ENCODE measurements at regions not wholly inside any gene's neighbourhood (a gene's known extent, or its start where the extent isn't known, plus 50 kb on each side); places are given as distances from the start of the nearest gene placed in this dataset.

GRCh38 chr3:147812186-147812911, 403.2 kb downstream of the ZIC1 start:
- H3K27me3 Mint-ChIP-seq, result no peaks in the 10 kb centered on the region
- ChIA-PET POLR2A (ENCODE audit: partially characterized antibody) (no interaction called here), CTCF (ENCODE audit: partially characterized antibody) (no interaction called here)
- DNase-seq, result no peak
- intact Hi-C loops (cut with micrococcal nuclease), result no loop called here
- Histone ChIP-seq H3K4me1 (ENCODE audit: insufficient read depth, low read length) (no peaks in the 10 kb centered on the region), H3K9me3 (ENCODE audit: control insufficient read depth in 1 of 2, low read length in 2 of 2) (no peaks in the 10 kb centered on the region), H3K36me3 (ENCODE audit: insufficient read depth, low read length) (no peaks in the 10 kb centered on the region), H3K27ac (ENCODE audit: low read depth, low read length) (no peak overlapping the region), H3K27me3 (ENCODE audit: insufficient read depth, low read length) (no peaks in the 10 kb centered on the region), H3K4me3 (ENCODE audit: low read length in 2 of 2) (no peak overlapping the region)
- no peak overlapping the region for H3K4me3 Mint-ChIP-seq
- no peaks in the 10 kb centered on the region for H3K4me1 Mint-ChIP-seq
- peaks cover 0 to 13% (median 1%) of the 10 kb centered on the region in 8 donors for H3K9me3 Mint-ChIP-seq
- no peaks in the 10 kb centered on the region for H3K36me3 Mint-ChIP-seq
- H3K27ac Mint-ChIP-seq, result no peak overlapping the region

GRCh38 chr3:147813256-147813655, 404.1 kb downstream of the ZIC1 start:
- intact Hi-C loops (cut with micrococcal nuclease), result no loop called here
- Mint-ChIP-seq H3K27ac (no peak overlapping the region), H3K4me1 (no peaks in the 10 kb centered on the region), H3K4me3 (no peak overlapping the region), H3K9me3 (peaks cover 0 to 12% (median 1%) of the 10 kb centered on the region in 8 donors), H3K27me3 (no peaks in the 10 kb centered on the region), H3K36me3 (no peaks in the 10 kb centered on the region)
- Histone ChIP-seq H3K27me3 (ENCODE audit: insufficient read depth, low read length) (no peaks in the 10 kb centered on the region), H3K4me1 (ENCODE audit: insufficient read depth, low read length) (no peaks in the 10 kb centered on the region), H3K9me3 (ENCODE audit: control insufficient read depth in 1 of 2, low read length in 2 of 2) (no peaks in the 10 kb centered on the region), H3K4me3 (ENCODE audit: low read length in 2 of 2) (no peak overlapping the region), H3K36me3 (ENCODE audit: insufficient read depth, low read length) (no peaks in the 10 kb centered on the region), H3K27ac (ENCODE audit: low read depth, low read length) (no peak overlapping the region)
- no peak for DNase-seq
- ChIA-PET POLR2A (ENCODE audit: partially characterized antibody) (no interaction called here), CTCF (ENCODE audit: partially characterized antibody) (no interaction called here)

- H3K27ac ChIP-seq (ENCODE audit: low read depth, low read length), result no peak overlapping the region
- Mint-ChIP-seq H3K9me3 (peaks cover 0 to 4% (median 1%) of the 10 kb centered on the region in 8 donors), H3K36me3 (no peaks in the 10 kb centered on the region), H3K4me3 (no peak overlapping the region), H3K4me1 (no peaks in the 10 kb centered on the region), H3K27me3 (no peaks in the 10 kb centered on the region), H3K27ac (no peak overlapping the region)
- H3K4me3 ChIP-seq (ENCODE audit: low read length in 2 of 2), result no peak overlapping the region
- H3K4me1 ChIP-seq (ENCODE audit: insufficient read depth, low read length), result no peaks in the 10 kb centered on the region
- intact Hi-C loops (cut with micrococcal nuclease), result no loop called here
- CTCF ChIA-PET (ENCODE audit: partially characterized antibody), result no interaction called here
- DNase-seq, result no peak
- H3K36me3 ChIP-seq (ENCODE audit: insufficient read depth, low read length), result no peaks in the 10 kb centered on the region
- POLR2A ChIA-PET (ENCODE audit: partially characterized antibody), result no interaction called here
- H3K27me3 ChIP-seq (ENCODE audit: insufficient read depth, low read length), result no peaks in the 10 kb centered on the region
- no peaks in the 10 kb centered on the region for H3K9me3 ChIP-seq (ENCODE audit: control insufficient read depth in 1 of 2, low read length in 2 of 2)
These were observed 407.6 kb downstream of the ZIC1 start for GRCh38 chr3:147816752-147817151.

- POLR2A ChIA-PET (ENCODE audit: partially characterized antibody), result no interaction called here
- no peaks in the 10 kb centered on the region for H3K27me3 ChIP-seq (ENCODE audit: insufficient read depth, low read length)
- no peaks in the 10 kb centered on the region for H3K4me1 ChIP-seq (ENCODE audit: insufficient read depth, low read length)
- no peak overlapping the region for H3K27ac Mint-ChIP-seq
- no peak overlapping the region for H3K4me3 Mint-ChIP-seq
- H3K27ac ChIP-seq (ENCODE audit: low read depth, low read length), result no peak overlapping the region
- no peaks in the 10 kb centered on the region for H3K4me1 Mint-ChIP-seq
- intact Hi-C loops (cut with micrococcal nuclease), result no loop called here
- no peaks in the 10 kb centered on the region for H3K27me3 Mint-ChIP-seq
- H3K36me3 ChIP-seq (ENCODE audit: insufficient read depth, low read length), result no peaks in the 10 kb centered on the region
- peaks cover 0 to 11% (median 4%) of the 10 kb centered on the region in 8 donors for H3K9me3 Mint-ChIP-seq
- no peaks in the 10 kb centered on the region for H3K36me3 Mint-ChIP-seq
- H3K4me3 ChIP-seq (ENCODE audit: low read length in 2 of 2), result no peak overlapping the region
- CTCF ChIA-PET (ENCODE audit: partially characterized antibody), result no interaction called here
- peaks cover 0 to 3% of the 10 kb centered on the region in 2 donors for H3K9me3 ChIP-seq (ENCODE audit: control insufficient read depth in 1 of 2, low read length in 2 of 2)
- no peak for DNase-seq
These were observed 423.4 kb downstream of the ZIC1 start for GRCh38 chr3:147832611-147833010.

- ChIA-PET POLR2A (ENCODE audit: partially characterized antibody) (no interaction called here), CTCF (ENCODE audit: partially characterized antibody) (no interaction called here)
- no peak overlapping the region for H3K4me3 Mint-ChIP-seq
- H3K36me3 Mint-ChIP-seq, result no peaks in the 10 kb centered on the region
- DNase-seq, result no peak
- H3K27me3 ChIP-seq (ENCODE audit: insufficient read depth, low read length), result no peaks in the 10 kb centered on the region
- H3K4me1 ChIP-seq (ENCODE audit: insufficient read depth, low read length), result no peaks in the 10 kb centered on the region
- no peaks in the 10 kb centered on the region for H3K4me1 Mint-ChIP-seq
- intact Hi-C loops (cut with micrococcal nuclease), result no loop called here
- no peak overlapping the region for H3K27ac Mint-ChIP-seq
- H3K9me3 Mint-ChIP-seq, result peaks cover 2 to 13% (median 5%) of the 10 kb centered on the region in 8 donors
- H3K9me3 ChIP-seq (ENCODE audit: control insufficient read depth in 1 of 2, low read length in 2 of 2), result peaks cover 0 to 3% of the 10 kb centered on the region in 2 donors
- H3K36me3 ChIP-seq (ENCODE audit: insufficient read depth, low read length), result no peaks in the 10 kb centered on the region
- H3K27me3 Mint-ChIP-seq, result no peaks in the 10 kb centered on the region
- H3K4me3 ChIP-seq (ENCODE audit: low read length in 2 of 2), result no peak overlapping the region
- no peak overlapping the region for H3K27ac ChIP-seq (ENCODE audit: low read depth, low read length)
These were observed 427.2 kb downstream of the ZIC1 start for GRCh38 chr3:147836330-147836729.

GRCh38 chr3:147838652-147839051, 429.5 kb downstream of the ZIC1 start:
- H3K4me1 ChIP-seq (ENCODE audit: insufficient read depth, low read length), result no peaks in the 10 kb centered on the region
- peaks cover 0 to 12% (median 4%) of the 10 kb centered on the region in 8 donors for H3K9me3 Mint-ChIP-seq
- peaks cover 0 to 3% of the 10 kb centered on the region in 2 donors for H3K9me3 ChIP-seq (ENCODE audit: control insufficient read depth in 1 of 2, low read length in 2 of 2)
- no peaks in the 10 kb centered on the region for H3K27me3 Mint-ChIP-seq
- POLR2A ChIA-PET (ENCODE audit: partially characterized antibody), result no interaction called here
- no peak overlapping the region for H3K4me3 ChIP-seq (ENCODE audit: low read length in 2 of 2)
- H3K4me1 Mint-ChIP-seq, result no peaks in the 10 kb centered on the region
- no peak overlapping the region for H3K27ac ChIP-seq (ENCODE audit: low read depth, low read length)
- no peak overlapping the region for H3K4me3 Mint-ChIP-seq
- H3K27ac Mint-ChIP-seq, result no peak overlapping the region
- intact Hi-C loops (cut with micrococcal nuclease), result no loop called here
- CTCF ChIA-PET (ENCODE audit: partially characterized antibody), result no interaction called here
- no peak for DNase-seq
- H3K36me3 Mint-ChIP-seq, result no peaks in the 10 kb centered on the region
- no peaks in the 10 kb centered on the region for H3K36me3 ChIP-seq (ENCODE audit: insufficient read depth, low read length)
- no peaks in the 10 kb centered on the region for H3K27me3 ChIP-seq (ENCODE audit: insufficient read depth, low read length)

GRCh38 chr3:147843331-147843730, 434.2 kb downstream of the ZIC1 start:
- no peaks in the 10 kb centered on the region for H3K4me1 ChIP-seq (ENCODE audit: insufficient read depth, low read length)
- Mint-ChIP-seq H3K27me3 (no peaks in the 10 kb centered on the region), H3K36me3 (no peaks in the 10 kb centered on the region), H3K9me3 (peaks cover 0 to 4% (median 2%) of the 10 kb centered on the region in 8 donors), H3K27ac (no peak overlapping the region), H3K4me1 (no peaks in the 10 kb centered on the region), H3K4me3 (no peak overlapping the region)
- H3K27ac ChIP-seq (ENCODE audit: low read depth, low read length), result no peak overlapping the region
- CTCF ChIA-PET (ENCODE audit: partially characterized antibody), result no interaction called here
- POLR2A ChIA-PET (ENCODE audit: partially characterized antibody), result no interaction called here
- H3K36me3 ChIP-seq (ENCODE audit: insufficient read depth, low read length), result no peaks in the 10 kb centered on the region
- intact Hi-C loops (cut with micrococcal nuclease), result no loop called here
- no peak for DNase-seq
- no peak overlapping the region for H3K4me3 ChIP-seq (ENCODE audit: low read length in 2 of 2)
- no peaks in the 10 kb centered on the region for H3K27me3 ChIP-seq (ENCODE audit: insufficient read depth, low read length)
- no peaks in the 10 kb centered on the region for H3K9me3 ChIP-seq (ENCODE audit: control insufficient read depth in 1 of 2, low read length in 2 of 2)

- Histone ChIP-seq H3K4me3 (ENCODE audit: low read length in 2 of 2) (no peak overlapping the region), H3K27ac (ENCODE audit: low read depth, low read length) (no peak overlapping the region), H3K36me3 (ENCODE audit: insufficient read depth, low read length) (no peaks in the 10 kb centered on the region), H3K9me3 (ENCODE audit: control insufficient read depth in 1 of 2, low read length in 2 of 2) (no peaks in the 10 kb centered on the region), H3K27me3 (ENCODE audit: insufficient read depth, low read length) (no peaks in the 10 kb centered on the region), H3K4me1 (ENCODE audit: insufficient read depth, low read length) (no peaks in the 10 kb centered on the region)
- intact Hi-C loops (cut with micrococcal nuclease), result no loop called here
- CTCF ChIA-PET (ENCODE audit: partially characterized antibody), result no interaction called here
- H3K36me3 Mint-ChIP-seq, result no peaks in the 10 kb centered on the region
- H3K9me3 Mint-ChIP-seq, result peaks cover 0 to 4% (median under 1%) of the 10 kb centered on the region in 8 donors
- POLR2A ChIA-PET (ENCODE audit: partially characterized antibody), result no interaction called here
- DNase-seq, result no peak
- no peaks in the 10 kb centered on the region for H3K4me1 Mint-ChIP-seq
- no peaks in the 10 kb centered on the region for H3K27me3 Mint-ChIP-seq
- H3K4me3 Mint-ChIP-seq, result no peak overlapping the region
- no peak overlapping the region for H3K27ac Mint-ChIP-seq
These were observed 437.1 kb downstream of the ZIC1 start for GRCh38 chr3:147846293-147846692.
